ENCODE measurements at regions not wholly inside any gene's neighbourhood (a gene's known extent, or its start where the extent isn't known, plus 50 kb on each side); places are given as distances from the start of the nearest gene placed in this dataset.

DNA sequence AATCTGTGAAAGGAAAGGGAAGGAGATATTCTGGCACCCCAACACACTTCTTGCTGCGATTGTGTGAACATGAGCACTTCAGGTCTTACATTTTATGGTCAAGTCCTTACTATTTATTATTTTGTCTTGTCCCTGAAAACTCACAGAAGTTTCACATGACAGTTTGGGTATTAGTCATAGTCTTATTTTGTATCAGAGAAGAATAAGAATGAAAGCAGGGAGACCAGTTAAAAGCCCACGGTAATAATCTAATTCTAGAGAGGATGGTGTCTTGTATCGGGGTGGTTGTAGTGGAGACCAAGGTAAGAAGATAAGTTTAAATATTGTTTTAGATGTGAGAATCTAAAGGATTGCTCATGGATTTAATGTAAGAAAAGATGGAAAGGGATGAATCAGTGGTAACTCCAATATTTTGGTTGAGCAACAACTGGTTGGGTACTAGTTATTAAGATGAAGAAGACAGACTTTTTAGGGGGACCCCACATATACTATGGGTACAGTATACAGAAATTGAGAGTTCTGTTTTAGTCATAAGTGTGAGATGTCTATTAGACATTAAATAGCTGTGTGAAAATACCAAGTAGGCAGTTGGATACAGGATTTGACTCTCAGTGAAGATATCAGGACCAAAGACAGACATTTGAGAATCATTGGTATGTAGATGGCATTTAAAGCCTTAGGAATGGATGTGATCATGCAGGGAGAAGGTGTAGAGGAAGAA lies 227.6 kb downstream of the MFSD1 start:
- no peaks in the 10 kb centered on the region for H3K36me3 ChIP-seq (ENCODE audit: insufficient read depth, low read length)

DNA sequence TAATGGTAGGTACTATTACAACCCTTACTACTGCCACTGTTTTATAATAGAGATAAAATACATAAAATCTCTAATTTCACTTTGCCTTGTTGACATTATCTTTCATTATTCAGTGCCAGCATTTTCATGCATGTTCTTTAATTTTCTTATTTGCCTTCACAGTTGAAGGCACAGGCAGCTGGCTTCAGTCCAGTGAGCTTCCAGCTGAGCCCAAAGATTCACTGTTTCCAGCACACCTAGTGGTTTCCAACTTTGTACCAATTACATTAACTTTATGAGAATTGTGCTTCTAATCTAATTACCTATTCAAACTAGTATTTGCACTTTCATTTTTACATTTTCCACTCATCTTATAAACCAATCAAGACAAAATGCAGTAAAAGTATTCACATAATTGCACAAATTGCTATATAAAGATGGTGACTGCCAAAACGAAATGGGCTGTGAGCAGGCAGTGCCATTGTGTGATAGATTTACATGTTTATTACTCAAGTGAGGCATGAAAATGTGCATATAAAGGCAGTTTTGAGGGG lies 228.3 kb downstream of the MFSD1 start:
- TF ChIP-seq CTCF (conservative IDR thresholded peaks at IDR 0.05; ENCODE audit: low read length) (no peak), EZH2phosphoT487 (IDR thresholded peaks at IDR 0.05; ENCODE audit: borderline replicate concordance, low read depth, low read length) (no peak)
- no peak for DNase-seq (ENCODE audit: low spot score)
- Histone ChIP-seq H2AFZ (ENCODE audit: low read length) (no peak overlapping the region), H4K20me1 (ENCODE audit: insufficient read depth, low read length) (no peaks in the 10 kb centered on the region), H3K4me2 (ENCODE audit: low read length) (no peak overlapping the region), H3K79me2 (ENCODE audit: insufficient read depth, low read depth, low read length) (no peaks in the 10 kb centered on the region), H3K9me3 (ENCODE audit: low read length) (no peaks in the 10 kb centered on the region), H3K27ac (ENCODE audit: low read depth, low read length, poor library complexity, severe bottlenecking) (no peak overlapping the region), H3K4me3 (ENCODE audit: low read depth, low read length, poor library complexity, severe bottlenecking) (no peak overlapping the region), H3K9me2 (ENCODE audit: insufficient read depth, low read length) (no peaks in the 10 kb centered on the region; the same call in 1 of the 2 replicates), H3K4me1 (ENCODE audit: insufficient read depth, low read length, poor library complexity, severe bottlenecking) (no peaks in the 10 kb centered on the region), H3K36me3 (ENCODE audit: insufficient read depth, low read length) (no peaks in the 10 kb centered on the region)
- POLR2A ChIA-PET = no interaction called here
- BruUV-seq (replicated peaks) = no TSS peak
- intact Hi-C loops (cut with micrococcal nuclease; ENCODE audit: unreplicated experiment) = no loop called here
- CTCF ChIA-PET (ENCODE audit: unreplicated experiment) = no interaction called here

More for the DNA sequence above, 227.6 kb downstream of the MFSD1 start:
- ChIA-PET POLR2A (no interaction called here), CTCF (ENCODE audit: unreplicated experiment) (no interaction called here)
- no peak overlapping the region for H3K4me3 ChIP-seq (ENCODE audit: low read depth, low read length, poor library complexity, severe bottlenecking)
- intact Hi-C loops (cut with micrococcal nuclease; ENCODE audit: unreplicated experiment) = no loop called here
- no peak for DNase-seq (ENCODE audit: low spot score)
- no peak overlapping the region for H3K27ac ChIP-seq (ENCODE audit: low read depth, low read length, poor library complexity, severe bottlenecking)
- H3K79me2 ChIP-seq (ENCODE audit: insufficient read depth, low read depth, low read length) = no peaks in the 10 kb centered on the region
- H3K4me1 ChIP-seq (ENCODE audit: insufficient read depth, low read length, poor library complexity, severe bottlenecking) = no peaks in the 10 kb centered on the region
- H3K9me2 ChIP-seq (ENCODE audit: insufficient read depth, low read length) = no peaks in the 10 kb centered on the region; the same call in 1 of the 2 replicates
- H3K9me3 ChIP-seq (ENCODE audit: low read length) = no peaks in the 10 kb centered on the region
- no peak overlapping the region for H2AFZ ChIP-seq (ENCODE audit: low read length)
- H3K4me2 ChIP-seq (ENCODE audit: low read length) = no peak overlapping the region
- no TSS peak for BruUV-seq (replicated peaks)
- no peaks in the 10 kb centered on the region for H4K20me1 ChIP-seq (ENCODE audit: insufficient read depth, low read length)
- TF ChIP-seq EZH2phosphoT487 (IDR thresholded peaks at IDR 0.05; ENCODE audit: borderline replicate concordance, low read depth, low read length) (no peak), CTCF (conservative IDR thresholded peaks at IDR 0.05; ENCODE audit: low read length) (no peak)

Measured in OCI-LY7 (cell line).